K562 (cell line): ENCODE measurements at regions not wholly inside any gene's neighbourhood (a gene's known extent, or its start where the extent isn't known, plus 50 kb on each side); places are given as distances from the start of the nearest gene placed in this dataset.

Experiments
- BRCA1 ChIP-seq, 2 experiments: fragments of 450-650 bp in 1 of 2; sonication (generic) in 1 of 2; formaldehyde crosslinking in 1 of 2; IDR thresholded peaks; 2 replicates each; pipeline versions ENCODE4 v1.5.0 to v1.6.1; 2017 to 2020; ENCODE audit warnings: mild to moderate bottlenecking in 1 of 2, missing genetic modification reagents in 1 of 2
- FOSL1 ChIP-seq: fragments of 200-800 bp; sonication (Bioruptor generic); conservative IDR thresholded peaks from 2 replicates; pipeline ENCODE4 v1.6.1; 2016; ENCODE audit warnings: missing genetic modification characterization, missing compliant biosample characterization
- KDM1A ChIP-seq, 2 experiments: fragments of 450-650 bp; IDR thresholded peaks; 2 replicates each; pipeline ENCODE4 v1.6.1; 2016; ENCODE audit warnings: mild to moderate bottlenecking in 2 of 2
- MAFG ChIP-seq: fragments of 450-650 bp; conservative IDR thresholded peaks from 2 replicates; pipeline ENCODE4 v1.6.1; 2016; ENCODE audit warnings: missing genetic modification characterization, missing compliant biosample characterization
- USF2 ChIP-seq: sonication (generic); formaldehyde crosslinking; IDR thresholded peaks from 2 replicates; pipeline ENCODE4 v1.5.0; 2020; ENCODE audit warnings: missing genetic modification reagents
- YY1 ChIP-seq, 3 experiments: IDR thresholded peaks; 2 replicates each; pipeline ENCODE4 v1.6.1; 2011; ENCODE audit warnings: low read length in 2 of 3, mild to moderate bottlenecking in 2 of 3, moderate library complexity in 2 of 3, borderline replicate concordance in 1 of 3, control low read depth in 1 of 3, low read depth in 1 of 3; ENCODE audit not compliant: insufficient read depth in 3 of 3, insufficient replicate concordance in 2 of 3, control insufficient read depth in 1 of 3, insufficient read length in 1 of 3; ENCODE audit errors: extremely low read depth in 1 of 3
- ZC3H11A ChIP-seq: IDR thresholded peaks from 2 replicates; pipeline ENCODE4 v1.6.1; 2012; ENCODE audit warnings: low read depth, low read length, improper control_type of control experiment
- ZNF583 ChIP-seq: fragments of 250-450 bp; sonication (Bioruptor Pico); IDR thresholded peaks from 2 replicates; pipeline ENCODE4 v1.4.0; 2020

DNA sequence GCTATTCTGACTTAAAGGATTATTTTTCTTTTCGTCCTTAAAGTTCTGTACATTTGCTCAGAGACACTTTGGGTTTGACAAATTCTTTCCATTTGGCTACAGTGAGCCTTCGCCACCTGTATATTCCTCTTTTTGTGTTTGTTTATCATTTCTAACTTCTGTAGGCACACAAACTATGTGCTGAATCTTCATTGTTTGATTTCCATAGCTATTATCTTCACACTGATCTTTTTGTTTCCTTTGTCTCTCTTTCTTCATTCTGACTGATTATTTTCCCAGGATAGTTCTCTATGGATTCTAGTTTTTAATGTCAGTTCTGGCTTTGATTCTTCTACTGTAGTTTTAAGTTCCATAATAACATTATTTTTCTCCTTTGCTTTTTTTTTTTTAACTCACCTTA lies 350.2 kb downstream of the ZNF521 start:
- TF ChIP-seq KDM1A (IDR thresholded peaks at IDR 0.05), result no peak
- TF ChIP-seq BRCA1 (IDR thresholded peaks at IDR 0.05), result no peak
- TF ChIP-seq BRCA1 (CRISPR knock-in tag; IDR thresholded peaks at IDR 0.05), result no peak
- no peak for TF ChIP-seq USF2 (CRISPR knock-in tag)
- TF ChIP-seq ZNF583 (CRISPR knock-in tag), result no peak
- TF ChIP-seq FOSL1, result no peak
- TF ChIP-seq MAFG (tag), result no peak
- no peak for TF ChIP-seq YY1 (IDR thresholded peaks at IDR 0.05; ENCODE audit: borderline replicate concordance in 1 of 3, control insufficient read depth in 1 of 3, extremely low read depth in 1 of 3, insufficient read depth in 3 of 3, insufficient read length in 1 of 3, insufficient replicate concordance in 2 of 3, low read depth in 1 of 3, low read length in 2 of 3)
- TF ChIP-seq ZC3H11A, result no peak
